ENCODE measurements at regions not wholly inside any gene's neighbourhood (a gene's known extent, or its start where the extent isn't known, plus 50 kb on each side); places are given as distances from the start of the nearest gene placed in this dataset.

DNA sequence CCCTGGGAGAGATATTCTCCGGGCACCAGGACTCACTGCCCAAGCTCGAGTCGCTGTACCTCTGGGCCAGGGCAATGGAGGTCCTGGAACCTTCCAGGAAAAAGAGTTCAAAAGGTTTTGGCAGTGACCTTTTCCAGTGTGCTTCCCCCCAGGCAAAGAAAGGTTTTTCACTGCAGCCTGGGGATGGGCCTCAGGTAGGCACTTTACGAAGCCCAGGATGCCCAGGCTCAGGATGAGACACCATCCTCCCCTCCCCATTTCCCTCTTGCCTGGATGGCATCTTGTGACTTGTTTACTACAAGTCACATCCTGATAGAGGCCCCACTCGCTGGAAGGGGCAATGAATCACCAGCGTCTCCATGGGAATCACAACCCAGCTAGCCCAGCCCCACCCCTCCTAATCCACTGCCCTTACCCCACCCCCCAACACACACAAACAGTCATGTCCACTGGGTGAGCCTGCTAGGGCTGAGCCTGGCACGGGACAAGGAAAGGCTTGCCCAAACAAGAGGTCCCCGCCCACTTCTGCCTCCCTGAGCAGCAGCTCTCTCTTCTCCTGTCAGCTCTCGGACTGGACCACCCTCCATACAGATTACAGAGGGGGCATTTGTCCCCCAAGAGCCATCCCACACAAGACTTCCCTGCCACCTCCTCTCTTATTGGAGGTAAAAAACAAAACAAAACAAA lies 93.8 kb upstream of the SMNDC1 start:
- DNase-seq: no peak

DNA sequence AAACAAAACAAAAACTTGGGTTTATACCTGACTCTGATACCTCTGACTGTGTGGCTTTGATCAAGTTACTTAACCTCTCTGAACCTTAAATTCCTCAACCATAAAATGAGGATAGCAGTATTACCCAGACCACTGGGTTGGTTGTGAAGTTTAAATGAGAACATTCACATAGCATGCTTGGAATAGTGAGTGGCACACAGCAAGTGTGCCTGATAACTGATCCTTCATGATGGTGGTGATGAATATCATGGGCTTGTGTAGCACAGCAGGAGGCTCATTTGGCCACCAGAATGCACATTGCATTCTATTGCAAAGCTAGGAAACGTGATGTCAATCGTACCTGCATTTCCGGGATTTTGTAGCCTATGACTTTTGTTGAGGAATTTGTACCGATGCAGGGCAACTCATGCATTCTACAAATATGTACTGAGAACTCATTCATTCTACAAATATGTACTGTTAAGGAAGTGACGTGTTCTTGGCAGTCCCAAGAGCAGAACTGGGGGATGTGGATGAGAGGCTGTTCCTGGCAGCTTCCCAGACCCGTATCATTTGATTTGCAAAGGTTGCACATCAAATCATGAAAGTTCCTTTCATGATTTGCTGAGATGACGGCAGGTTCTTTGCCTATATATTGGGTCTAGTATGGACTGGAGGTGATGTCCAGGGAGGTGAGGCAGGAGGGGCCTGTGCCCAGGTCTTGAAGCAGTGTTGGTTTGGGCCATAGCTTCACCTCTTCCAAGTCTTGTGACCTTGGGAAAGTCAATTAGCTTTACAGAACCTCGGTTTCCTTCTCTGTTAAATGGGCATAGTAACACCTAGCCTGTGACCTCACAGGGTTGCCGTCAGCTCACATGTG lies 94.6 kb upstream of the SMNDC1 start:
- no peak for DNase-seq

DNA sequence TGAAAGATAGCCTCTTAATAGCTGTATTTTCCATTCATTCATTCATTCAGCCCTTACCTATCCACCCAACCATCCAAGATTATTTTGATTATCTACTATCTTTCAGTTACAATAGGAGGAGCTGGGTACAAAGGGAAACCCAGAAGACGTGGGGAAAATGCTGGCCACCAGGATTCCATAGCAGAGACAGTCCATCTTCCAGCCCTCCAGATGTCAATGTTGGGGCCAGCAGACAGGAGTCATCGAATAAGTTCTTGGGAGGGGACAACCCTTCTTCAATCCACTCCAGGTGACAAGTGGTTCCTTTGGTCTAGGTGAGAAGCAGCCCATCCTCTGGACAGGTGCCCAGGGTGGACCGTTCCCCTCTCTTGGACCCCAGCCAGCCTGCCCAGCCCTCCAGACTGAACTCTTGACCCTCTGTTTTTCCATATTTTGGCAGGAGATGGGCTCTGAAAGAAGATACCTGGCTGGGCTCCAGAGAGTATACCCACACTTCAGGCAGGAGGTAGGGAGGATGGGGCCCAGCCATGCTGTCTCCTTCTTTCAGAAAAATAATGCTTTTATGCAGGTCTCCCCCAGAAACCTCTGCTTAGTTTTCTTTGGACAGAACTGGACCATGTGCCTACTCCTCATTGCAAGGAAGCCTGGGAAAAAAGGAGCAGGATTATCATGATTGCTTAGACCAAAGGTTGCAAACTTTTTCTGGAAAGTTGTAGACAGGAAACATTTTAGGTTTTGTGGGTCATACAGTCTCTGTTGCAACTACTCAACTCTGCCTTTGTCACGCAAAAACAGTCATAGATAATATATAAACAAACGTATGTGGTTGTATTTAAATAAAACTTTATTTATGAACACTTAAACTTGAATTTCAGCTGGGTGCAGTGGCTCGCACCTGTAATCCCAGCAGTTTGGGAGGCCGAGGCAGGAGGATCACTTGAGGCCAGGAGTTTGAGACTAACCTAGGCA lies 95.5 kb upstream of the SMNDC1 start:
- DNase-seq: no peak

DNA sequence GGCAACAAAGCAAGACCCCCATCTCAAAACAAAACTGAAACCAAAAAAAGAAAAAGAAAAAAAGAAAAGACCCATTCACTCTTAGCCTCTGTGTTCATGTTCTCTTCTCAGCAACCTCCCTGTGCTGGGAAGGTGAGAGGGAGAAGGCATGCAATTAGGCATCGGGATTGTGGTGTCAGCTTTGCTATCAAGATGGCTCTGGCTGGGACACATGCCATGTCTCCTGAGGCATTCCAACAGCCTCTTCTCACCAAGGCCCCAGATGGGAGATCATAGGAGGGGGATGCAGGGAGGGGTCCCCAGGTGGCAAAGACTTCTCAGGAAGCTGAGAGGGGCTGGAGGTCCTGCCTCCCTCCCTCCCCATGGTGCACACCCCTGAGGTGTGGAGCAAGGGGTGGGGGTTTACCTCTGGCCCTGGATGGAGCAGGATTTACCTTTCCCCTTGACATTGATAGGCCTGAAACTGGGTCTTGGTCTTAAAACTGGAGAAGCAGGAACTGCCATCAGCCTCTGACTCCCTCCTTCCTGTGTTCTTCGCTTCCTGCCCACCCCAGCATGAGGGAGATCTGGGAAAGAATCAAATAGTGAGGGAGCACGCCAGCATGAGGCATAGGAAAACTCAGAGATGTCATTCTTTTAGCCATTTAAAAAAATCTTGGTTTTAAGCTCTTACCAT lies 96.2 kb upstream of the DUSP5 start:
- DNase-seq: no peak

DNA sequence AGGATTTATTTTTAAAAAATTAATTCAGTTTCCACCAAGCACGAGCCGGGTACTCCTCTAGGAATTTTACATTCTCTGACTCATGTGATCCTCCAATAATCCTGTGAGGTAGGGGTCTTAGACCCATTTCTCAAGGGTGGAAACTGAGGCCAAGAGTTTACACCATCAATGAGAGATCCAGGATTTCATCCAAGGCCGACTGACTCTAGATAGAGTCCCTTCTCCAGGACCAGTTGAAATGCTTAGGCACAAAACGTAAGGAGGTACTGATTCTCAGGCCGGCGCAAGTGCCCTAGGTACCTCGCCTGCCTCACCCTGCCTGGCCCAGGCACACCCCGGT lies 95.7 kb upstream of the DUSP5 start:
- DNase-seq: no peak

DNA sequence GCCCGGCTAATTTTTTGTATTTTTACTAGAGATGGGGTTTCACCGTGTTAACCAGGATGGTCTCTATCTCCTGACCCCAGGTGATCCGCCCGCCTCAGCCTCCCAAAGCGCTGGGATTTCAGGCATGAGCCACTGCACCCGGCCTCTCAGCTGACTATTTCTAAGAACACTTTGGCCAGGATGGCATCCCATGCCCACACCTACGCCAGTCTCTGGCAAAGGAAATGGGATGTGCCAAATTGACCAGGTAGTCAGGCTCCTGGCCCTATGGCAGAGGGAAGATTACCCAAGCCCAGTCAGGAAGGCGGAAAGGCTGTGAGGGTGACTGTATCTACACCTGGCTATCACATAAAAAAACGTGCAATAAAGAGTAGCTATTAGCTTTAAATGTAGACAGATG lies 94.1 kb upstream of the DUSP5 start:
- no peak for DNase-seq

DNA sequence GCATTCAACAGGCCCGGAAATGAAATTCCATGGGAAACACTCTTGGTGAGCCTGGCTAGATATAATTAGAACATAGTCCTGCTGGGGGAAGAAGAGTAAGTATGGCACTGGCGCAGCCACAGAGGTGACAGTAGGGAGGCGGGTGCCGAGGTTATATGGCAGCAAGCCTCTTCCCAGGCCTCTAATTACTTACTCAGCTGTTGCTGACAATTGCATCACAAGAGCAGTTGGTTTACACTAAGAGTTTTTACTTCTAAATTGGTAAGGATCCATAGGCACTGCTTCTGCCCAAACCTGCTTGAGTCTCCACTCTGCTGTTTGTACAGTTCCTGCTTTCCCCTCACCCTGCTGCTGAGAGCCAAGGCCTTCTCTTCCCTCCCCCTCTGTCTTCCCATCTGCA lies 93.3 kb upstream of the DUSP5 start:
- DNase-seq: no peak

DNA sequence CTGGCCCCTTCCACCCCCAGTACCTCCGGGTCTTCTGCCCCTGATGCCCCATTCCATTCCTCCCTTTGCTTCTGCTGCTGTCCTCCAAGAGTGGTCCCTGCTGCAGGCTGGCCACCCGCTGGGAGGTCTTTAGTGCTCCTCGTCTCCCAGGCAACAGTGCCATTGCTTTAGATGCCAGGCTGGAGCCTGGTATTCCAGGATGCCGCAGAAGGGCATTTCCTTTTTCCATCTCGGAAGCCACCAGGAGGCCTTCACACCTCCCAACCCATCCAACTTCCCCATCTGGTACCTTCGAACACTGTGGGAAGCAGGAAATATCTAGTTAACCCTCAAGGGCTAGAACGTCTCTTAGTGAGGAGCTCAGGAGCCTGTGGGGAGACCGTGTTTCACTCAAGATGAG lies 92.9 kb upstream of the DUSP5 start:
- no peak for DNase-seq

DNA sequence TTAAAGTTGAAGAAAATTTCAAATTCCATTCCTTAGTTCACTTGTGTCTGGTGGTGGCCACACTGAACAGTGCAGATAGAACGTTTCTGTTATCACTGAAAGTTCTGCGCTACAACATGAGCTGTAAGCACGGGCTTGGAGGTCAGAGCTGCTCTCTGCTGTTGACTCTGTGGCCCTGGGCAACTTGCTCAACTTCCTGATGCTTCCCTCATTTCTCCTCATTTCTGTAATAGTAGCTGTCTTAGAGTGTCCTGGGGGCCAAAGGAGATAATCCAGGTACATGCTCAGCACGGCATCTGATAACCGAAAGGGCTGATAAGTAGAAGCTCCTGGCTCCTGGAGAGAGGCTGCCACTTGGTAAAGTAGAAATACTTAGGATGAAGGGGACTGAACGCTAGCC lies 92.3 kb upstream of the DUSP5 start:
- DNase-seq: no peak

DNA sequence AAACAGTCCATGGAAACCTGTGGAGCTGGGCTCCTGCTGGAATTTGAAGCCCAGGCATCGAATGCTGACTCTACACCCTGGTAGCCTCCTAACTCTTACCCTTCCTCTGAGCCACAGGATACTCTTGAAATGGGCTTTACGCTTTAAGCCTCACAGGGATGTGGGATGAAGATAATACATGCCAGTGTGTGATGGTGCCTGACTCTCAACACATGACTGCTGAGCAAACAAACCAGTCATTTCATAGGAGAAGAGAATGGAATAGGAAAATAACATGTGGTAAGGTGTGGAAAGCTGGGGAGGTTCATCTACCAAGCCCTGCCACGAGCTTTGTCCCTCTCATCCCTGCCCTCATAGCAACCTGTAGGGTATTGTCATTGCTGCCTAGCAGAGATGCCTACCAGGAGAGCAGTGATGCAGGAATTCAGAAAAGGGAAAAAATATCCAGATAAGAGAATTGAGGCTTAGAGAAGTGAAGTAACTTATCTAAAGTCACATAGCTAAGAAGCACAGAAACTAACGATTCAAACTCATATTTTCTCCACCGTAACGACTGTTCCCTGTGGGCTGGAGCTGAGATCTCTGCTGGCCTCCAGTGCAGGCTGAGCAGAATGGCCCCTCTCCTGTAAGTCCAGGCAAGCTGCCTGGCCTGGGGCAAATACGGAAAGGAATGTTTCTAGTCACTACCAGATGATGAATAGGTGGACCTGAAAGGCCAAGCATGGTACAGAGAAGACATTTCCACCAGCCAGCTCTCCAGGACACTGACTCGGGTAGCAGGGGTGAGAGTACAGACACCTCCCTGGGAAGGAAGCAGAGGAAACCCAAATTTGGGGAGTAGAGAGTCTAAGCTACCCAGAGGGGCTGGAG lies 90.2 kb upstream of the DUSP5 start:
- DNase-seq: no peak

DNA sequence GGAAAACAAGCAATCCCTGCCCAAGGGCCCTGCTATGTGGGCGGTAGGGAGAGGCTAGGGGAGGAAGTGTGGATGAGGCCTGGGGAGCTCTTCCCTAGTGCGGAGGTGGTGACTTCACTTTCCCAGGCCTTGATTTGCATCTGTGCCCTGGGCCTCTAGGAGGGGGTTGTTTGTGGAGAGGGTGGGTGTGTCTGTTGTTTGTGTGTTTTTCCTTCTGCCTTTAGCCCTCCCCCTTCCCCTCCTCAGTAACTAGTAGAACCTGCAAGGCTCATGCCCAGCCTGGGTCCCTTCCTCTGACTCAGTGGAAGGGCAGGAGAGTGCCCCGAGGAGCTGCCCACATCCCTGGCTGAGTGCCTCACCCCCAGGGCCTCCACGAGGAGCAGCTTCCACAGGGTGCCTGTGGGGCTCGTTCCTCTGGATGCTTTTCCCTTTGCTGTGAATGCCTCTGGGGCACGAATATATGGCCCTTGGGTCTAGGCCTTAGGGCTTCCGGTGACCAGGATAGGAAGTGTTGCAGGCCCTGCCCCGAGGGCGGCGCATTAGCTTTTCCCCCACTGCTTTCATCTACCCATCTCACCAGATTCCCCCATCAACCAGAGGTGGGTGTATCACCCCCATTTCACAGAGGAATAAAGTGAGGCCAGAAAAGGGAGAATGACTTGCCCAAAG lies 89.4 kb upstream of the DUSP5 start:
- DNase-seq: no peak

DNA sequence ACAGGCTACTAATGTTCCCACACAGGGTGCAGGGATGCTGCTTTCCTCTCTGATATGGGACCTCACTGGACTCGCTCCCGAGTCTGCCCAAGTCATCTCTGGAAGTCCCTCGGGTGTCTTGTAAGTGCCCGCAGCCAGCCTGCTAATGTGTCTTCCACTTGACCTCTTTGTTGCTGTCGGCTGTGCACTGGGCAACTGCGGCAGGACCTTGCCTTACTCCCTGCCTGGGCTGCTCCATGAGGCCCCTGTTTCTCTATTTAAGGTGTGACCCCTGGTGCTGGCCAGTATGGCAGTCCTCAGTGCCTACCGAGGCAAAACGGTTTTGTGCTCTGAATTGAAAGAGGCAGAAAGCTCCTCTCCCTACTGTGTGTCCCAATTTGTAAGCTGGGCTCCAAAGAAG lies 88.8 kb upstream of the DUSP5 start:
- DNase-seq: no peak

DNA sequence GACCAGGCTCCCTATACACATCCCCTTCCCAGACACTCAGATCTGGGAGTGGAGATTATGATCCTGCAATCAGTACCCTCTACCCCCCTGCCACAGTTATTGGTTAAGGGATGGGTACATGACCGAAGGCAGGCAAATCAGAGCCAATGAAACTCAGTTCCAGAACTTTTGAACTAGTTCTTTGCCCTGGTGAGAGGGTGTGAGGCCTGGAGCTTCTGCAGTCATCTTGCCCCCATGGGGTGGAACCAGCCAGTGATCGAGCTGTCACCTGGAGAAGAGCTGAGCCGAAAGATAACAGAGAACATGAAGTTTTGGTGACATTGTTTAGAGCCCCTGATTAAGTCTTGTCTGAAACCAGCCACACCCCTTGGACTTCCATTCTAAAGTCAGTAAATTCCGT lies 88.2 kb upstream of the DUSP5 start:
- no peak for DNase-seq

DNA sequence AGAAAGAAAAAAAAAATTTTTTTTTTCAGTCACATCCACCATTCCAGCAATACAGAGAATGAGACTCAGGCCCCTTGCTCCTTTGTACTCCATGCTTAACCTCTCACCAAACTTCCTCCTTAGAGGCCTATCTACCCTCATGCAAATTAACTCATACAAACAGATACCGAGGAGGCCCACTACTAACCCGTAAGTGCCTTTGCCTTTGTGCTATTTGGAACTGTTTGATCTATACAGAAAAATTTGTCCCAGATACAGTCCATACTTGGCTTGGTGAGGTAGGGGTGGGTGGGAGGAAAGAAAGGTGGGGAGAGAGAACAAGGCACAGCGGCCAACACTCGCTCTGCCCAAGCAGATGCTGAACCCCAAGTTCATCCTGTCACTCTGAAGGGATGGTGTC lies 87.8 kb upstream of the DUSP5 start:
- no peak for DNase-seq

DNA sequence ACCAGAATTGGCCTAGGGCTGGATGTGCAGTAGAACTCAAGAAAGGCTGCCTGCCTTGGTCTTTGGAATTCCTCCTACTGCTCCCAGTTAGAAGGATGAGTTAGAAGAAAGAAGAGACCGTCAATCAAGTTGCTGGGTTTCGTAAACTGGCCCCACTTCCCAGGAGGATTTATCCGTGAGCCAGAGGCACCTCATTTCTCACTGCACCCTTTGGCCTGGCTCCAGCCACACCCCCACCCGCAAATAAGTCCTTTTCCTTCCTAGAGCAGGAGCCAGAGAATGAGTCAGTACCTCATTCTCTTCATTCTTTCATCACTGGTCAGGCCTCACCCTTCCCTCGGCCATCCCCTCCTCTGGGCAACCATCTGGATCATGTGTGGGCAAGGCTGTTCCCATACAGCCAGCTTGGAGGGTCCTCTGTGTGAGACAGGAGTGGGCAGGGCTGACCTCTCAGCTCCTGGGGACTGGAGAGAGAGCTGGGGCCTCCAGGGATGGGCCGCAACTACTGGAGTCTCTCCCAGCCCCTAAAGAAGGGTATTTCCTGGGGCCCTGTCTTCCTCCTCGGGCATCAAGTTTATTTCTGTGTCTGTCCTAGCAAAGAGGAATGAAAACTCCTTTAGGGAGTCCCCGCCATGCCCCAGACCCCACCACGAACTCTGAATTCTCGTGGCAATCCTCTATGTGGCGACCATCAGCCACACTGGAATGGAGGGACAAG lies 87.2 kb upstream of the DUSP5 start:
- DNase-seq: no peak

DNA sequence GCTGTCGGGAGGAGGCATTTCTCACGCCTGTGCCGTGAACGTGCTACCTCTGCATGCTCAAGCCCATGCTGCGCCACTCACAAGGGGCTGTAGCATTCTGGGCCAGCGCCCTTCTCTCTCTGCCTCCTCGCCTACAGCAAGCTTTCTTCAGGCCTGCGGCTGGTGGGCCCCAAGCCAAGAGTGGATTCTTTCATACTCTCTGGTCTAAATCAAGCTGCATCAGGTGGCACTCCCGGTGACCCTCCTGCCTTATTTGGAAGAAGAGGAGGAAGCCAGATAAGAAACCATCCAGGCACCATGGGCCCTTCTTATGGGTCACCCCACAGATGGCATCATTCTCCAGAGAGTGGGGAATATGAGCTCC lies 86.7 kb upstream of the DUSP5 start:
- DNase-seq: no peak

DNA sequence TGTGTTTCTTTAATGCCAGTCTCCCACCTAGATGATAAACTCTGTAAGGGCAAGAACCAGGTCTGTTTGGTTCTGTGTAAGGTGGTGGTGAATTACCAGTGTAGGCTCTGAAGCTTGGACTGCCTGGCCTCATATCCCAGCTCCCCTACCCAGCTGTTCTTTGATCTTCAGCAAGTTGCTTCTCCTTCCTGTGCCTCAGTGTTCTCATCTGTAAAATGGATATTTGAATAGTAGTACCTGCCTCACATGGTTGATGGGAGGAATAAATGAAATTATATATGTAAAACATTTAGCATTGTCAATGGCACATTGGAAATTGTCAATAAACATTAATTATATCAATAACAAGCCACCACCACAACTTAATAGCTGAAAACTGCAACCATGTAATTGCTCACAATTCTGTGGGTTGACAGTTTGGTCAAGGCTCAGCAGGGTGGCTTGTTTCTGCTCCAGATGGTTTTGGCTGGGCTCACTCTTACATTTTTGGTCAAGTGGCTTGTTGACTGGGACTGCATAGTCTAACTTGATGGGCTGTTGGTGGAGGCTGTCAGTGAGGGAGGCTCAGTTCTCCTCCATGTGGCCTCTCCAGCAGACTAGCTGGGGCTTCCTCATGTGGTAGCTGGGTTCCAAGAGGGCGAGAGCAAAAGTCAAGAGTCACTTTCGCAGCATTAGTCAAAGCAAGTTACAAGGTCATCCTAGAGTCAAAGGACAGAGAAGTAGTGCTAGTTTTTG lies 84.5 kb upstream of the DUSP5 start:
- no peak for DNase-seq

DNA sequence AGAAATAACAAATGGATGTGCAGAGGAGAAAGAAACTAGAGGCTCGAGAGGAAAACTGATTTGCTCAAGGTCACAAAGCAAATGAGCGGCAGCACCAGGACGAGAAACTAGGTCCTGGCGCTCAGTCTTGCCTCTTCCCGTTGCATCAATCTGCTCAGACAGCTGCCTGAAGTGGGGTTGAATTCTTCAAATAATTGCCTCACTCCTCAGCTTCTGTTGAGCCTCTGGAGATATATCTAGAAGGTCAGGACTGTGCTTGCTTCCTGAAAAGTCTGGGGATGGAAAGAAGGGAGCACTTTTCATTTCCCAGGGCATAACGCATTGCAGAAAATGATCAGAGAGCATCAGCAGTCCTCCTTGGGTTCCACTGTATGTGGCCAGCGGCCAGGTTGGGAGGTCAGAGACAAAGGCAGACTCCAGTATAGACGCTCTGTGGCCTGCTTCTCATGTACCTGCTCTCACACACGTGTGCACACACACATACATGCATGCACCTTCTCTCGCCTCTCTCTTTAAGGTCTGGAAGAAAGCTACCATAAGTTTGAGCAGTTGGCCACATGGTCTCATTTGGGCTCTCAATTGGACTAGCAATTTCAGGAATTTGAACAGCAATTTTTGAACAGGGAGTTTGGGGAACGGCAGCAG lies 83.7 kb upstream of the DUSP5 start:
- no peak for DNase-seq

Data from occipital lobe (tissue), 1 donor.